GM23338 (cell line): ENCODE measurements at regions not wholly inside any gene's neighbourhood (a gene's known extent, or its start where the extent isn't known, plus 50 kb on each side); places are given as distances from the start of the nearest gene placed in this dataset.

Experiments
- ATAC-seq: fragments of 200-7000 bp; cut with Tn5 transposase; 3 replicates; pipeline ENCODE4 v1.9.1; 2020
- DNase-seq: peaks from one replicate; pipeline ENCODE4 v3.0.0-alpha.2; 2015; ENCODE audit warnings: low spot score
- H2AFZ ChIP-seq: fragments of 200-600 bp; sonication (generic); 2 replicates; pipeline ENCODE4 v1.8.0; 2016; ENCODE audit warnings: antibody characterized with exemption, mild to moderate bottlenecking, moderate library complexity
- H3F3A ChIP-seq: fragments of 200-600 bp; sonication (generic); replicated peaks from 2 replicates; pipeline ENCODE4 v1.8.0; 2017; ENCODE audit warnings: antibody characterized with exemption, mixed run types, low read depth
- H3K27ac ChIP-seq: fragments of 200-600 bp; sonication (generic); 2 replicates; pipeline ENCODE4 v1.6.1; 2016; ENCODE audit warnings: low read depth
- H3K27me3 ChIP-seq: fragments of 200-600 bp; sonication (generic); 2 replicates; pipeline ENCODE4 v1.8.0; 2016; ENCODE audit warnings: mild to moderate bottlenecking, mixed run types, moderate library complexity; ENCODE audit not compliant: insufficient read depth
- H3K36me3 ChIP-seq: fragments of 200-600 bp; sonication (generic); 2 replicates; pipeline ENCODE4 v1.8.0; 2016; ENCODE audit warnings: mild to moderate bottlenecking; ENCODE audit not compliant: insufficient read depth
- H3K4me1 ChIP-seq: fragments of 200-600 bp; sonication (generic); 2 replicates; pipeline ENCODE4 v1.8.0; 2016; ENCODE audit warnings: mild to moderate bottlenecking, moderate library complexity; ENCODE audit not compliant: insufficient read depth
- H3K4me2 ChIP-seq: fragments of 200-600 bp; sonication (generic); 2 replicates; pipeline ENCODE4 v1.7.1; 2017; ENCODE audit warnings: mixed run types
- H3K4me3 ChIP-seq: fragments of 200-600 bp; sonication (generic); 2 replicates; pipeline ENCODE4 v1.6.1; 2016; ENCODE audit warnings: mixed run types
- H3K79me2 ChIP-seq: fragments of 200-600 bp; sonication (generic); replicated peaks from 2 replicates; pipeline ENCODE4 v1.8.0; 2017; ENCODE audit warnings: mild to moderate bottlenecking; ENCODE audit not compliant: insufficient read depth
- H3K9me2 ChIP-seq: fragments of 200-600 bp; sonication (generic); 2 replicates; pipeline ENCODE4 v1.8.0; 2017; ENCODE audit not compliant: insufficient read depth
- H4K20me1 ChIP-seq: fragments of 200-600 bp; sonication (generic); replicated peaks from 2 replicates; pipeline ENCODE4 v1.8.0; 2017; ENCODE audit warnings: mild to moderate bottlenecking; ENCODE audit not compliant: insufficient read depth
- H3K27ac Mint-ChIP-seq: 2 replicates; pipeline ENCODE4 v1.8.0; 2020; ENCODE audit warnings: inconsistent platforms, mild to moderate bottlenecking, moderate library complexity, mixed read lengths
- H3K27me3 Mint-ChIP-seq: 3 replicates; pipeline ENCODE4 v1.8.0; 2022; ENCODE audit warnings: low read depth, mild to moderate bottlenecking, moderate library complexity, mixed read lengths, inconsistent platforms; ENCODE audit not compliant: insufficient read depth, poor library complexity
- H3K36me3 Mint-ChIP-seq: 3 replicates; pipeline ENCODE4 v1.8.0; 2021; ENCODE audit warnings: low read depth, mild to moderate bottlenecking, inconsistent platforms, moderate library complexity, mixed read lengths
- H3K4me1 Mint-ChIP-seq: 3 replicates; pipeline ENCODE4 v1.8.0; 2020; ENCODE audit warnings: mild to moderate bottlenecking, inconsistent platforms, mixed read lengths
- H3K4me3 Mint-ChIP-seq: 3 replicates; pipeline ENCODE4 v1.8.0; 2021; ENCODE audit warnings: moderate library complexity, mild to moderate bottlenecking, inconsistent platforms, mixed read lengths
- H3K9me3 Mint-ChIP-seq: 3 replicates; pipeline ENCODE4 v1.8.0; 2020; ENCODE audit warnings: moderate library complexity, mild to moderate bottlenecking, inconsistent platforms, mixed read lengths
- CREB1 ChIP-seq: fragments of 250-450 bp; sonication (Bioruptor Pico); IDR thresholded peaks from 2 replicates; pipeline ENCODE4 v1.5.0; 2020; ENCODE audit warnings: low read depth, mild to moderate bottlenecking, moderate library complexity
- EZH2 ChIP-seq: fragments of 200-600 bp; sonication (generic); IDR thresholded peaks from one replicate; pipeline ENCODE4 v1.8.0; 2017; ENCODE audit warnings: antibody characterized with exemption, mild to moderate bottlenecking, low read depth; ENCODE audit not compliant: unreplicated experiment
- JUNB ChIP-seq: IDR thresholded peaks from one replicate; pipeline ENCODE4 v1.6.1; 2016; ENCODE audit warnings: antibody characterized with exemption; ENCODE audit not compliant: unreplicated experiment
- POLR2AphosphoS5 ChIP-seq: IDR thresholded peaks from 2 replicates; pipeline ENCODE4 v1.6.1; 2016; ENCODE audit warnings: antibody characterized with exemption, low read depth
- REST ChIP-seq: IDR thresholded peaks from one replicate; pipeline ENCODE4 v1.6.1; 2018; ENCODE audit warnings: antibody characterized with exemption; ENCODE audit not compliant: unreplicated experiment
- STAT1 ChIP-seq: IDR thresholded peaks from one replicate; pipeline ENCODE4 v1.6.1; 2016; ENCODE audit warnings: antibody characterized with exemption; ENCODE audit not compliant: unreplicated experiment
- ZNF114 ChIP-seq: fragments of 250-450 bp; sonication (Bioruptor Pico); IDR thresholded peaks from 2 replicates; pipeline ENCODE4 v1.5.0; 2020; ENCODE audit warnings: mild to moderate bottlenecking, moderate library complexity
- ZNF331 ChIP-seq: fragments of 250-450 bp; sonication (Bioruptor Pico); IDR thresholded peaks from 2 replicates; pipeline ENCODE4 v1.5.0; 2020; ENCODE audit warnings: low read depth, mild to moderate bottlenecking, moderate library complexity
- ZNF462 ChIP-seq: fragments of 250-450 bp; sonication (Bioruptor Pico); IDR thresholded peaks from 2 replicates; pipeline ENCODE4 v1.5.0; 2020; ENCODE audit warnings: mild to moderate bottlenecking, moderate library complexity

- ATAC-seq, result no peak
- Histone ChIP-seq H3K27me3 (no peaks in the 10 kb centered on the region), H2AFZ (no peak overlapping the region), H3K9me2 (no peaks in the 10 kb centered on the region), H4K20me1 (no peaks in the 10 kb centered on the region), H3K4me3 (no peak overlapping the region), H3K27ac (no peak overlapping the region), H3F3A (no peaks in the 10 kb centered on the region), H3K36me3 (no peaks in the 10 kb centered on the region), H3K4me1 (no peaks in the 10 kb centered on the region), H3K79me2 (no peaks in the 10 kb centered on the region), H3K4me2 (no peak overlapping the region)
- Mint-ChIP-seq H3K4me3 (no peak overlapping the region), H3K36me3 (no peaks in the 10 kb centered on the region), H3K9me3 (no peaks in the 10 kb centered on the region), H3K27me3 (peaks cover 3% of the 10 kb centered on the region), H3K27ac (no peak overlapping the region), H3K4me1 (no peaks in the 10 kb centered on the region)
- TF ChIP-seq STAT1 (no peak), EZH2 (no peak), REST (no peak)
- no peak for DNase-seq
These were observed 133.7 kb upstream of the CTBP2 start for GRCh38 chr10:125294109-125294508.

GRCh38 chr10:125291836-125292235, 131.5 kb upstream of the CTBP2 start:
- no peaks in the 10 kb centered on the region for H3K27me3 ChIP-seq
- Mint-ChIP-seq H3K36me3 (no peaks in the 10 kb centered on the region), H3K4me3 (no peak overlapping the region), H3K27me3 (no peaks in the 10 kb centered on the region), H3K4me1 (no peaks in the 10 kb centered on the region), H3K9me3 (no peaks in the 10 kb centered on the region), H3K27ac (no peak overlapping the region)
- ATAC-seq (no peak), DNase-seq (no peak)
- no peaks in the 10 kb centered on the region for H4K20me1 ChIP-seq
- no peak overlapping the region for H2AFZ ChIP-seq
- no peaks in the 10 kb centered on the region for H3F3A ChIP-seq
- no peak overlapping the region for H3K27ac ChIP-seq
- H3K9me2 ChIP-seq, result no peaks in the 10 kb centered on the region
- no peaks in the 10 kb centered on the region for H3K4me1 ChIP-seq
- H3K79me2 ChIP-seq, result no peaks in the 10 kb centered on the region
- H3K36me3 ChIP-seq, result no peaks in the 10 kb centered on the region
- TF ChIP-seq ZNF114 (CRISPR knock-in tag) (no peak), STAT1 (no peak), POLR2AphosphoS5 (no peak), CREB1 (no peak), ZNF331 (CRISPR knock-in tag) (no peak), ZNF462 (CRISPR knock-in tag) (no peak), REST (no peak), JUNB (no peak)
- no peak overlapping the region for H3K4me3 ChIP-seq
- no peak overlapping the region for H3K4me2 ChIP-seq
